HCT116 (cell line): ENCODE measurements at regions not wholly inside any gene's neighbourhood (a gene's known extent, or its start where the extent isn't known, plus 50 kb on each side); places are given as distances from the start of the nearest gene placed in this dataset.
A peak's percentile ranks its signal among the peaks of the same experiment; 100 is the strongest.

Experiments
- ATAC-seq: fragments of 200-7000 bp; cut with Tn5 transposase; 2 replicates; pipeline ENCODE4 v1.9.1; 2020; ENCODE audit warnings: mild to moderate bottlenecking, moderate library complexity
- BruUV-seq: library from RNA; stranded (reverse); fragments of 400-500 nt; replicated peaks from 2 replicates; lab custom pipeline; 2021; lab: Mats Ljungman, UMichigan
- CTCF ChIA-PET: fragments of 300-600 bp; sonication (Branson Sonifier 250); formaldehyde crosslinking; loops from one replicate; lab custom pipeline; 2021; ENCODE audit warnings: antibody characterized with exemption; lab: Charles Lee
- POLR2A ChIA-PET: fragments of 300-600, 350-600 bp; sonication (Branson Sonifier 250); formaldehyde crosslinking; loops from one replicate; lab custom pipeline; 2021; ENCODE audit warnings: antibody characterized with exemption; lab: Charles Lee
- RAD21 ChIA-PET, 2 experiments: fragments of 300-600 bp; sonication (Branson Sonifier 250); formaldehyde crosslinking; loops; one replicate each; lab custom pipeline; 2023; ENCODE audit warnings: low total read pairs in 2 of 2; ENCODE audit not compliant: uncharacterized antibody in 2 of 2, unreplicated experiment in 2 of 2, low non-redundant PET in 1 of 2; lab: Charles Lee
- DNase-seq: peaks from one replicate; pipeline ENCODE4 v3.0.0-alpha.2; 2010; ENCODE audit warnings: low read depth, low spot score
- H2AFZ ChIP-seq: fragments of 200-600 bp; shearing (Covaris generic), sonication (generic); 2 replicates; pipeline ENCODE4 v1.6.1; 2017; ENCODE audit warnings: low read depth, mixed run types, mixed read lengths, antibody characterized with exemption, low read length; ENCODE audit not compliant: poor library complexity, severe bottlenecking
- H3K27ac ChIP-seq: 2 replicates; pipeline ENCODE4 v1.5.1; 2012; ENCODE audit warnings: low read depth, low read length
- H3K27me3 ChIP-seq: fragments of 200-600 bp; sonication (generic); 2 replicates; pipeline ENCODE4 v1.6.1; 2016; ENCODE audit warnings: mixed run types, low read length, mixed read lengths; ENCODE audit not compliant: insufficient read depth
- H3K36me3 ChIP-seq, 2 experiments: fragments of 200-500 bp in 1 of 2; fragments of 200-600 bp in 1 of 2; sonication (Bioruptor generic) in 1 of 2; sonication (generic) in 1 of 2; 2 replicates each; pipeline versions ENCODE4 v1.5.1 to v1.6.1; 2014 to 2016; ENCODE audit warnings: low read length in 2 of 2, inconsistent platforms in 1 of 2, mixed read lengths in 1 of 2, mixed run types in 1 of 2; ENCODE audit not compliant: insufficient read depth in 2 of 2, control insufficient read depth in 1 of 2
- H3K4me1 ChIP-seq, 2 experiments: fragments of 200-600 bp in 1 of 2; sonication (generic) in 1 of 2; 2 replicates each; pipeline versions ENCODE4 v1.5.1 to v1.6.1; 2012 to 2017; ENCODE audit warnings: low read length in 2 of 2, inconsistent platforms in 1 of 2, mild to moderate bottlenecking in 1 of 2, mixed read lengths in 1 of 2, mixed run types in 1 of 2, moderate library complexity in 1 of 2; ENCODE audit not compliant: insufficient read depth in 2 of 2, control insufficient read depth in 1 of 2
- H3K4me2 ChIP-seq: fragments of 200-600 bp; sonication (generic); 2 replicates; pipeline ENCODE4 v1.6.1; 2017; ENCODE audit warnings: mixed run types, low read length, mixed read lengths
- H3K4me3 ChIP-seq, 2 experiments: fragments of 200-600 bp in 1 of 2; sonication (generic) in 1 of 2; replicated peaks in 1 of 2; 2 replicates each; pipeline ENCODE4 v1.5.1; 2011 to 2016; ENCODE audit warnings: low read length in 2 of 2, control low read depth in 1 of 2, low read depth in 1 of 2, mild to moderate bottlenecking in 1 of 2, mixed read lengths in 1 of 2, mixed run types in 1 of 2
- H3K79me2 ChIP-seq: fragments of 200-600 bp; sonication (generic); 2 replicates; pipeline ENCODE4 v1.6.1; 2017; ENCODE audit warnings: mild to moderate bottlenecking, mixed run types, low read length, moderate library complexity, mixed read lengths; ENCODE audit not compliant: insufficient read depth
- H3K9ac ChIP-seq: fragments of 200-600 bp; sonication (generic); 2 replicates; pipeline ENCODE4 v1.6.1; 2016; ENCODE audit warnings: low read length, mixed read lengths
- H3K9me2 ChIP-seq: fragments of 200-600 bp; sonication (generic), shearing (Covaris generic); 2 replicates; pipeline ENCODE4 v1.6.1; 2017; ENCODE audit warnings: mixed run types, mild to moderate bottlenecking, moderate library complexity; ENCODE audit not compliant: insufficient read depth
- H3K9me3 ChIP-seq, 2 experiments: fragments of 200-500 bp in 1 of 2; fragments of 200-600 bp in 1 of 2; sonication (Bioruptor generic) in 1 of 2; sonication (generic) in 1 of 2; 2 replicates each; pipeline ENCODE4 v1.6.1; 2014 to 2017; ENCODE audit warnings: low read length in 2 of 2, mixed read lengths in 2 of 2, inconsistent platforms in 1 of 2, low read depth in 1 of 2, mild to moderate bottlenecking in 1 of 2, mixed run types in 1 of 2, moderate library complexity in 1 of 2; ENCODE audit not compliant: control insufficient read depth in 1 of 2, insufficient read depth in 1 of 2
- H4K20me1 ChIP-seq: fragments of 200-600 bp; sonication (generic), shearing (Covaris generic); 2 replicates; pipeline ENCODE4 v1.6.1; 2017; ENCODE audit warnings: mixed run types, mild to moderate bottlenecking, moderate library complexity; ENCODE audit not compliant: insufficient read depth
- CEBPB ChIP-seq: IDR thresholded peaks from 2 replicates; pipeline ENCODE4 v1.6.1; 2012; ENCODE audit warnings: low read depth
- EZH2 ChIP-seq: fragments of 200-600 bp; sonication (generic); IDR thresholded peaks from 2 replicates; pipeline ENCODE4 v1.6.1; 2017; ENCODE audit warnings: antibody characterized with exemption, mixed run types
- POLR2A ChIP-seq: IDR thresholded peaks from 2 replicates; pipeline ENCODE4 v1.7.0; 2011; ENCODE audit warnings: borderline replicate concordance; ENCODE audit not compliant: insufficient read depth, insufficient read length; ENCODE audit errors: extremely low read depth
- SRF ChIP-seq: IDR thresholded peaks from 2 replicates; pipeline ENCODE4 v1.6.1; 2012; ENCODE audit warnings: low read depth
- YY1 ChIP-seq: IDR thresholded peaks from 2 replicates; pipeline ENCODE4 v1.6.1; 2011; ENCODE audit warnings: low read length, low read depth, moderate library complexity, mild to moderate bottlenecking; ENCODE audit not compliant: insufficient replicate concordance; ENCODE audit errors: extremely low read depth
- ZFX ChIP-seq: fragments of 450-650 bp; IDR thresholded peaks from 2 replicates; pipeline ENCODE4 v1.6.1; 2017
- ZNF274 ChIP-seq: fragments of 200-500 bp; sonication (Bioruptor generic); IDR thresholded peaks from 2 replicates; pipeline ENCODE4 v1.6.1; 2014; ENCODE audit warnings: mild to moderate bottlenecking, low read depth, low read length, inconsistent platforms
- intact Hi-C: fragments of 100-400 bp; cut with micrococcal nuclease; formaldehyde crosslinking; loops from 2 replicates; pipeline ENCODE4 v1.10.0; 2022
- TF ChIP-seq, protein P1 (sequence below): IDR thresholded peaks from 2 replicates; pipeline ENCODE4 v1.6.1; 2012
- TF ChIP-seq, protein P2 (sequence below), 3 experiments: fragments of 200-600 bp in 1 of 3; sonication (generic) in 1 of 3; IDR thresholded peaks in 2 of 3; conservative IDR thresholded peaks in 1 of 3; 2 replicates each; pipeline ENCODE4 v1.5.1; 2012 to 2017; ENCODE audit warnings: low read depth in 2 of 3, low read length in 2 of 3, antibody characterized with exemption in 1 of 3, borderline replicate concordance in 1 of 3, control low read depth in 1 of 3, mild to moderate bottlenecking in 1 of 3, mixed read lengths in 1 of 3, mixed run types in 1 of 3, moderate library complexity in 1 of 3; ENCODE audit not compliant: insufficient read depth in 1 of 3
- TF ChIP-seq, protein P3 (sequence below): IDR thresholded peaks from 2 replicates; pipeline ENCODE4 v1.6.1; 2012; ENCODE audit warnings: low read depth

DNA sequence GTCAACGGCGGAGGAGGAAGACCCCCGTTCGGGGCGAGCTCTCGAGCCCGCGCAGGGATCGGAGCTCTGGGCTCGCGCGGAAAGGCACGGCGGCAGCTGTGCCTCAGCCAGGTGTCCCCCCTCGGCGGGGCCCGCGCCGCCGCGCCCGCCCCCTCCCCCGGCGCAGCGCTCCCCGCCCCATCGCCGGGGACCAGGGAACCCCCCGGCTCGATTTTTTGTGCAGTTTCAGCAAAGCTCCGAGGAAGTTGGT is 110.0 kb downstream of the KCNRG start:
- TF ChIP-seq, protein P1, sequence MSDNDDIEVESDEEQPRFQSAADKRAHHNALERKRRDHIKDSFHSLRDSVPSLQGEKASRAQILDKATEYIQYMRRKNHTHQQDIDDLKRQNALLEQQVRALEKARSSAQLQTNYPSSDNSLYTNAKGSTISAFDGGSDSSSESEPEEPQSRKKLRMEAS: no peak
- TF ChIP-seq, protein P2, sequence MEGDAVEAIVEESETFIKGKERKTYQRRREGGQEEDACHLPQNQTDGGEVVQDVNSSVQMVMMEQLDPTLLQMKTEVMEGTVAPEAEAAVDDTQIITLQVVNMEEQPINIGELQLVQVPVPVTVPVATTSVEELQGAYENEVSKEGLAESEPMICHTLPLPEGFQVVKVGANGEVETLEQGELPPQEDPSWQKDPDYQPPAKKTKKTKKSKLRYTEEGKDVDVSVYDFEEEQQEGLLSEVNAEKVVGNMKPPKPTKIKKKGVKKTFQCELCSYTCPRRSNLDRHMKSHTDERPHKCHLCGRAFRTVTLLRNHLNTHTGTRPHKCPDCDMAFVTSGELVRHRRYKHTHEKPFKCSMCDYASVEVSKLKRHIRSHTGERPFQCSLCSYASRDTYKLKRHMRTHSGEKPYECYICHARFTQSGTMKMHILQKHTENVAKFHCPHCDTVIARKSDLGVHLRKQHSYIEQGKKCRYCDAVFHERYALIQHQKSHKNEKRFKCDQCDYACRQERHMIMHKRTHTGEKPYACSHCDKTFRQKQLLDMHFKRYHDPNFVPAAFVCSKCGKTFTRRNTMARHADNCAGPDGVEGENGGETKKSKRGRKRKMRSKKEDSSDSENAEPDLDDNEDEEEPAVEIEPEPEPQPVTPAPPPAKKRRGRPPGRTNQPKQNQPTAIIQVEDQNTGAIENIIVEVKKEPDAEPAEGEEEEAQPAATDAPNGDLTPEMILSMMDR (IDR thresholded peaks at IDR 0.05 in 2 of 3, conservative IDR thresholded peaks at IDR 0.05 in 1 of 3; ENCODE audit: borderline replicate concordance in 1 of 3, insufficient read depth in 1 of 3, low read depth in 2 of 3, low read length in 2 of 3): no peak
- TF ChIP-seq ZNF274 (no peak), ZFX (no peak), YY1 (no peak), CEBPB (no peak), SRF (no peak), POLR2A (no peak), EZH2 (no peak)
- TF ChIP-seq, protein P3, sequence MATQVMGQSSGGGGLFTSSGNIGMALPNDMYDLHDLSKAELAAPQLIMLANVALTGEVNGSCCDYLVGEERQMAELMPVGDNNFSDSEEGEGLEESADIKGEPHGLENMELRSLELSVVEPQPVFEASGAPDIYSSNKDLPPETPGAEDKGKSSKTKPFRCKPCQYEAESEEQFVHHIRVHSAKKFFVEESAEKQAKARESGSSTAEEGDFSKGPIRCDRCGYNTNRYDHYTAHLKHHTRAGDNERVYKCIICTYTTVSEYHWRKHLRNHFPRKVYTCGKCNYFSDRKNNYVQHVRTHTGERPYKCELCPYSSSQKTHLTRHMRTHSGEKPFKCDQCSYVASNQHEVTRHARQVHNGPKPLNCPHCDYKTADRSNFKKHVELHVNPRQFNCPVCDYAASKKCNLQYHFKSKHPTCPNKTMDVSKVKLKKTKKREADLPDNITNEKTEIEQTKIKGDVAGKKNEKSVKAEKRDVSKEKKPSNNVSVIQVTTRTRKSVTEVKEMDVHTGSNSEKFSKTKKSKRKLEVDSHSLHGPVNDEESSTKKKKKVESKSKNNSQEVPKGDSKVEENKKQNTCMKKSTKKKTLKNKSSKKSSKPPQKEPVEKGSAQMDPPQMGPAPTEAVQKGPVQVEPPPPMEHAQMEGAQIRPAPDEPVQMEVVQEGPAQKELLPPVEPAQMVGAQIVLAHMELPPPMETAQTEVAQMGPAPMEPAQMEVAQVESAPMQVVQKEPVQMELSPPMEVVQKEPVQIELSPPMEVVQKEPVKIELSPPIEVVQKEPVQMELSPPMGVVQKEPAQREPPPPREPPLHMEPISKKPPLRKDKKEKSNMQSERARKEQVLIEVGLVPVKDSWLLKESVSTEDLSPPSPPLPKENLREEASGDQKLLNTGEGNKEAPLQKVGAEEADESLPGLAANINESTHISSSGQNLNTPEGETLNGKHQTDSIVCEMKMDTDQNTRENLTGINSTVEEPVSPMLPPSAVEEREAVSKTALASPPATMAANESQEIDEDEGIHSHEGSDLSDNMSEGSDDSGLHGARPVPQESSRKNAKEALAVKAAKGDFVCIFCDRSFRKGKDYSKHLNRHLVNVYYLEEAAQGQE: no peak
- Histone ChIP-seq H3K79me2 (peaks cover 13% of the 10 kb centered on the region), H3K9ac (peak overlapping the region; percentile 80), H3K9me3 (no peaks in the 10 kb centered on the region), H4K20me1 (no peaks in the 10 kb centered on the region), H3K27me3 (no peaks in the 10 kb centered on the region), H3K27ac (peak overlapping the region; percentile 99), H3K4me2 (peak overlapping the region; percentile 80), H3K36me3 (no peaks in the 10 kb centered on the region), H2AFZ (no peak overlapping the region), H3K4me1 (peaks cover 17 to 39% of the 10 kb centered on the region in 2 experiments), H3K4me3 (peak overlapping the region; percentile 52 to 76), H3K9me2 (no peaks in the 10 kb centered on the region)
- RAD21 ChIA-PET: interaction anchor here in 1 of 2 experiments (0.8 kb wide), 1 partner anchor 332 kb away, joined by 5 read pairs; no protein-coding TSS in a partner anchor
- no TSS peak for BruUV-seq
- CTCF ChIA-PET: interaction anchor here (1.1 kb wide), 1 partner anchor 42 kb away, joined by 3 read pairs; no protein-coding TSS in a partner anchor
- POLR2A ChIA-PET: interaction anchor here (0.7 to 2.7 kb wide), 3 partner anchors 44 to 302 kb away, joined by 3 to 11 read pairs (median 3); partner anchors contain the start of gene TRIM13
- ATAC-seq: peak; percentile 3; the same call in 1 of the 2 replicates
- intact Hi-C loops: loop anchor here (2.0 to 10.0 kb wide), 2 partner anchors 42 to 130 kb away; partner anchors contain the start of gene TRIM13
- no peak for DNase-seq
